ENCODE measurements at regions not wholly inside any gene's neighbourhood (a gene's known extent, or its start where the extent isn't known, plus 50 kb on each side); places are given as distances from the start of the nearest gene placed in this dataset.

DNA sequence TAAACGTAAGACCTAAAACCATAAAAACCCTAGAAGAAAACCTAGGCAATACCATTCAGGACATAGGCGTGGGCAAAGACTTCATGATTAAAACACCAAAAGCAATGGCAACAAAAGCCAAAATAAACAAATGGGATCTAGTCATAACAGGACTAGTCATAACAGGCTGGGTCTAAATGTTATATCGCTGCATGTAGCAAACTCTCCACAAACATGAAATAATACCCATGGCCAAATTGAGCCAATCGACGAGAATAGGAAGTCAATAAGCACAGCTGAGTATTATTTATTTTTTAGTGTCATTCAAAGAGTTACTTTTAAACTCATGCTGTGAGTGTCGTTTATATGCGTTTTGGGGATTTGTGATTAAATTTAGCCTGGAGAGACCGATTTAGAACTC is 225.1 kb downstream of the TFEC start:
- FAIRE-seq: no peak
- WGBS, 2 experiments (ENCODE audit: extremely low coverage in 1 of 2, insufficient coverage in 1 of 2, insufficient read length in 1 of 2, insufficient replicate concordance in 2 of 2, low coverage in 1 of 2, low lambda C conversion rate in 2 of 2, missing lambda C conversion rate in 1 of 2): 74% methylated on average over 8 of the region's 8 CpGs; no CpG with 5 or more reads in 1 of the 2 experiments
- H3K27me3 ChIP-seq (replicated peaks in 1 of 4; ENCODE audit: control insufficient read depth in 3 of 4, extremely low read depth in 1 of 4, insufficient read depth in 3 of 4, low read length in 3 of 4): no peaks in the 10 kb centered on the region
- TF ChIP-seq BRCA1 (IDR thresholded peaks at IDR 0.05; ENCODE audit: low read depth, low read length) (no peak), FOSL1 (IDR thresholded peaks at IDR 0.05; ENCODE audit: insufficient read depth, low read depth, low read length) (no peak), SP1 (IDR thresholded peaks at IDR 0.05; ENCODE audit: low read depth, low read length) (no peak), CHD1 (IDR thresholded peaks at IDR 0.05; ENCODE audit: low read depth, low read length) (no peak), CBX5 (IDR thresholded peaks at IDR 0.05; ENCODE audit: low read depth, low read length) (no peak), JUND (IDR thresholded peaks at IDR 0.05; ENCODE audit: low read length) (no peak), POLR2AphosphoS5 (IDR thresholded peaks at IDR 0.05; ENCODE audit: low read depth, low read length) (no peak), NRF1 (IDR thresholded peaks at IDR 0.05; ENCODE audit: low read depth, low read length) (no peak), POLR2A (IDR thresholded peaks at IDR 0.05; ENCODE audit: control extremely low read depth in 1 of 2, low read depth in 2 of 2, low read length in 2 of 2) (no peak), SIX5 (IDR thresholded peaks at IDR 0.05; ENCODE audit: low read depth, low read length) (no peak)

More for the DNA sequence above, 225.1 kb downstream of the TFEC start:
- no peak overlapping the region for H3K27ac ChIP-seq (ENCODE audit: low read depth, low read length)
- H3K9me3 ChIP-seq (ENCODE audit: insufficient read depth in 2 of 2, low read depth in 1 of 2, low read length in 1 of 2): no peaks in the 10 kb centered on the region
- peaks cover 1% of the 10 kb centered on the region; the same call in 1 of the 2 replicates for H3K23me2 ChIP-seq (ENCODE audit: low read depth, low read length)
- DNase-seq (ENCODE audit: low read depth in 1 of 2, low spot score in 2 of 2): no peak
- no peak overlapping the region for H3K14ac ChIP-seq (ENCODE audit: insufficient read length)
- no peak overlapping the region for H3K23ac ChIP-seq (ENCODE audit: insufficient read length)
- no peak overlapping the region for H3K4me3 ChIP-seq (ENCODE audit: extremely low read depth in 1 of 4, insufficient read depth in 2 of 4, low read depth in 3 of 4, low read length in 4 of 4)
- H2BK120ac ChIP-seq (replicated peaks; ENCODE audit: low read depth, low read length): no peak overlapping the region
- H3K4ac ChIP-seq (replicated peaks; ENCODE audit: insufficient read length, low read depth, low read length): no peak overlapping the region
- no peak overlapping the region for H2BK20ac ChIP-seq (ENCODE audit: low read length)
- no peak overlapping the region for H3K9ac ChIP-seq (replicated peaks in 1 of 4; ENCODE audit: extremely low read depth in 1 of 4, low read depth in 3 of 4, low read length in 3 of 4)
- ChIA-PET POLR2A (ENCODE audit: partially characterized antibody) (no interaction called here), CTCF (ENCODE audit: partially characterized antibody) (interaction anchor here (2.2 kb wide), 1 partner anchor 10 kb away, joined by 4 read pairs; no protein-coding TSS in a partner anchor)
- H2AFZ ChIP-seq (ENCODE audit: low read length): peak overlapping the region; percentile 80; the same call in 1 of the 2 replicates
- no peak overlapping the region for H3K56ac ChIP-seq (replicated peaks; ENCODE audit: insufficient read length, low read depth, low read length)
- H3K4me2 ChIP-seq (ENCODE audit: insufficient read depth in 1 of 2, low read depth in 2 of 2, low read length in 2 of 2): no peak overlapping the region
- no peaks in the 10 kb centered on the region for H3K79me1 ChIP-seq (ENCODE audit: low read depth, low read length)
- no peak overlapping the region for H4K5ac ChIP-seq (ENCODE audit: insufficient read length, low read depth, low read length)
- H2BK15ac ChIP-seq (ENCODE audit: low read length): no peak overlapping the region
- no peak overlapping the region for H2BK5ac ChIP-seq (ENCODE audit: low read depth, low read length)
- no peak overlapping the region for H4K8ac ChIP-seq (ENCODE audit: extremely low read depth, insufficient read depth, low read length)
- no peak overlapping the region for H3K18ac ChIP-seq (ENCODE audit: extremely low read depth, low read length)
- no peaks in the 10 kb centered on the region for H4K20me1 ChIP-seq (replicated peaks in 1 of 2; ENCODE audit: control insufficient read depth in 1 of 2, insufficient read depth in 2 of 2, low read length in 2 of 2)
- no peak overlapping the region for H2AK5ac ChIP-seq (ENCODE audit: low read depth, low read length)
- no peak overlapping the region for H2BK12ac ChIP-seq (ENCODE audit: low read depth, low read length)
- peaks cover 0 to 5% (median 0%) of the 10 kb centered on the region in 4 experiments; a peak in 1 of 7 replicates for H3K4me1 ChIP-seq (replicated peaks in 1 of 4; ENCODE audit: control insufficient read depth in 3 of 4, insufficient read depth in 4 of 4, low read length in 3 of 4)
- no peaks in the 10 kb centered on the region for H3K79me2 ChIP-seq (ENCODE audit: control insufficient read depth in 1 of 2, insufficient read depth in 2 of 2, low read length in 2 of 2)
- H4K91ac ChIP-seq (replicated peaks; ENCODE audit: insufficient read length, low read length): no peak overlapping the region
- H3K36me3 ChIP-seq (ENCODE audit: control insufficient read depth in 2 of 4, insufficient read depth in 4 of 4, low read length in 3 of 4): no peaks in the 10 kb centered on the region
